NCI-H2081 (cell line): ENCODE measurements at regions not wholly inside any gene's neighbourhood (a gene's known extent, or its start where the extent isn't known, plus 50 kb on each side); places are given as distances from the start of the nearest gene placed in this dataset.
A peak's percentile ranks its signal among the peaks of the same experiment; 100 is the strongest.

Source experiments
- DNase-seq, 2 experiments: peaks; one replicate each; lab custom pipeline; 2025; lab: John Stamatoyannopoulos, UW

DNA sequence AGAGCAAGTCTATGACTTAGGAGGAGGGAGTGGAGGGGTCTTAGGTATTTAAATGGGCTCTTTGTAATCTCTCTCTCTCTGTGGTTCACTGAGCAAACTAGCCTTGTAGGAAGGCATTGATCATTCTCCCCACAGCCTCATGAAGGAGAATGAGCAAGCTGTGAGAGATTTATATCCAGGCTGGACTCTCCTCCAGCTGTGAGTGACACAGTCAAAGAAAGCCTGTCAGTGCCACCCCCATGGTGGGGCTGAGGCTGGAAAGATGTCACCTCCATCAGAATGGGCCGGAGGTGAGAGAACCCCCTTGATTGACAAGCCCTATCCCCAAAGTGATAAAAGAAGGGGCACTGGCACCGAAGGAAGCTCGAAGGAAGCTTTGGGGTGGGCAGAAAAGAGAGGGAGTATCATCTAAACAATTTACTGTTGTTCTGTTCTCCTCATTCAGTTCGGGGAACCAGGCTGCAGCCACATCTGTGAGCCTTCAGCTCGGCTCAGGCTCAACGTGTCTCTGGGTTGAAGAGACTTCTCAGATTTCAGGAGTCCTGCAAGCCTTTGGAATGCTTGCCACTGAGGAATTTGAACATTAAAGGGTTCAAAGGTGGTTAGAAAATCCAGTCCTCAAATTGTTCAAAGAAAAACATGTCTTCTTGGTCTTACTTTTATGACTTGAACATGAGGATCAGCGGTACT lies 538.2 kb upstream of the ZNF462 start:
- DNase-seq = no peak

DNA sequence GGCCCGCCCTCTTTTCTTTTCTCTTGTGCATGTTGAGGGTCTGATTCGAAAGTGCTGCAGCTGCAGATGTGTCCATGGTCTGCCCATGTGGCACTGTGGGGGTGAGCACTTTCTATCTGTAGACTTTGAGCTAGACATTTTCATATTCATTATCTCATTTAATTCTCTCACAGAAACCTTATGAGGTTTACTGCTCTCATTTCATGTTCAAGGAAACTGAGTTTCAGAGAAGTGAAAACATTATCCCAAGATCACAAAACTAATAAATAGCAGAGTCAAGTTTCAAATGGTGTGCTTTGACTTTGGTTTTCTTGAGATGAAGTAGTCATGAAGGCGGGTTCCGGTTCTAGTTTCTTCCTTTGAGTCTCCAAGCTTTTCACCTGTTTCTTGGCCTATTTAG lies 536.5 kb upstream of the ZNF462 start:
- no peak for DNase-seq

GRCh38 chr9:106333481-106333880 lies 529.5 kb upstream of the ZNF462 start:
- peak; percentile 70 to 80 for DNase-seq

GRCh38 chr9:106334081-106334480 lies 528.9 kb upstream of the ZNF462 start:
- no peak for DNase-seq

DNA sequence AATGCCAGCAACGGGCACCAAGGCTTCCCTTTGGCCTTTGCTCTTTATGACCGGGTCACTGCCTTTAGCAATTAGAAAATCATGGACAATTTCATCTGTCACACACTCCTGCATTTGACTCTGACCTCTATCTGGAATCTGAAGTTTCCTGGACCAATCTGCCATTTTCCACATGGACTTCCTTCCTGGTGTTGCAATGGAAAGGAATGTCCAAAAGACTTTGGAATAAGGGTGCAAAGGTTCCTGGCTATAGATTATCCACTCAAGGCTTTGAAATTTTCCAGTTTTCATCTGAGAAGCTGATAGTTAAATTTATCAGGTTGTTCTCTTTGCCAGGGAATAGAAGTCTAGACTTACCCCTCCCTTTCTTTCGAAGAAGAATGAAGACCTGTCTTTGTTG lies 523.1 kb upstream of the ZNF462 start:
- DNase-seq = no peak

- no peak for DNase-seq
These were observed 512.2 kb upstream of the ZNF462 start for GRCh38 chr9:106350777-106351176.

DNA sequence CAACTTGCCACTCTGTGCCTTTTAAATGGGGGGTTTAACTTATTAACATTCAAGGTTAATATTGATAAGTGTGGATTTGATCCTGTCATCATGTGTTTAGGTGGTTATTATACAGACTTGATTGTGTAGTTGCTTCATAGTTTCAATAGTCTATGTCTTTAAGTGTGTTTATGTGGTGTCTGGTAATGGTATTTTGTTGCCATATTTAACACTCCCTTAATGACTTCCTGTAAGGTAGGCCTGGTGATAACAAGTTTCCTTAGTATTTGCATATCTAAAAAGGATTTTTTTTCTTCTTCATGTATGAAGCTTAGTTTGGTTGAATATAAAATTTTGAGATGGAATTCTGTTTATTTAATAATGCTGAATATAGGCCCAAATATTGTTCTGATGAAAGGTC lies 506.0 kb upstream of the ZNF462 start:
- no peak for DNase-seq

DNA sequence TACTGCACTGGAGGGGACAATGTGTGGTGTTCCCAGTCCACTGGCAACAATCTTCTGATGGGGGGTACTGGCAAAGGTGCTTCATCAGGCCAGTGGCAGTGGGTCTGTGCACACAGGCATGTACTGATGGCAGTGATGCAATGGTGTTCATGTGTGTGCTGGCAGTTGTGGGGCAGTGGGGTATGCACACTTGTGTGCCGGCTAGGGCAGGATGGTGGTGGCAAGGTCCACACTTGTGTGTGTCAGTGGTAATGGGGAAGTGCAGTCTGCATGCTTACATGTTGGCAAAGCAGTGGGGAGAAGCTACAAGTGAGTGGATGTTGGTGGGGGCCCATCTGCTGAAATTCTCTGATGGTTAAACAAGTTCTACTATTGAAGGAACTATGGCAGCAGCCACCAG lies 504.6 kb upstream of the ZNF462 start:
- DNase-seq = no peak

- DNase-seq = no peak
These were observed 486.3 kb upstream of the ZNF462 start for GRCh38 chr9:106376689-106377088.

DNA sequence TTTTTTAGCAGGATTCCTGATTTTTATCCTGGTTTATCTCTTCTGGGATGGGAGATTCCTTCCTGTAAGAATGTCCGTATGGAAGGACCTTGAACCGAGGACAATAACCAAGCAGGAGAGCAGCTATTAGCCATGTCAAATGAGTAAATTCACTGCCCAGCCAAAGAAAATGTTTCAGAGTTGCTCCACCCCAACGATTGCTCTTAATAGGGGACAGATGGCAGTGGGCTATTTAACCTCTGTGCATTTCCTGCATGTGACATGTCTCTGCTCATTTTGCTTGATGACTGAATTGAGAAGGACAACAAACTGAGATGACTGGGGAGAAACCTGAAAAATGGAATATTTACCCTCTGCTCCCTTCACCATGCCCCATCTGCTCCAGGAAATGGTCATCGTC lies 479.9 kb upstream of the ZNF462 start:
- no peak for DNase-seq

- no peak for DNase-seq
These were observed 475.0 kb upstream of the ZNF462 start for GRCh38 chr9:106387965-106388364.

- DNase-seq = no peak
These were observed 469.7 kb upstream of the ZNF462 start for GRCh38 chr9:106393226-106393625.

- no peak for DNase-seq
These were observed 462.8 kb upstream of the ZNF462 start for GRCh38 chr9:106400170-106400569.

DNA sequence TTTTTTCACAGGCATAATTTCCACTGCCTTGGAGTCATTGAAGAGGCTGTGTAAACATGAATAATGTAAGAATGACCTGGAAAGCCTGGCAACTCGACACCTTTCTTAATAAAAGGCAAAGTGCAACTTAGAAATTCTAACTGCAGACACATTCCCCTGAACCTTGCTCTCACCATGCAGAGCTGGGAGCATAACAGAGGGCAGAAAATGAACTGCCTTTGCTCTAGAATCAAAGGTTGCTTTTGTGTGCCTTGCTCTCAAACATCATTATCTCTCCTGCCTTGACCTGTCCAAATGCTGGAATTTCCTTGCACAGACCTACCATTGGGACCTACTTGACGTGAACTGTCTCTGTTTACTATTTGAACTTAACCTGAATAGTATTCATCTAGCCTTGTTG lies 462.0 kb upstream of the ZNF462 start:
- no peak for DNase-seq

- no peak for DNase-seq
These were observed 459.9 kb upstream of the ZNF462 start for GRCh38 chr9:106403081-106403480.

GRCh38 chr9:106404137-106404536 lies 458.8 kb upstream of the ZNF462 start:
- DNase-seq = no peak

- DNase-seq = no peak
These were observed 457.0 kb upstream of the ZNF462 start for GRCh38 chr9:106405871-106406435.

GRCh38 chr9:106414042-106414441 lies 448.9 kb upstream of the ZNF462 start:
- DNase-seq = no peak

DNA sequence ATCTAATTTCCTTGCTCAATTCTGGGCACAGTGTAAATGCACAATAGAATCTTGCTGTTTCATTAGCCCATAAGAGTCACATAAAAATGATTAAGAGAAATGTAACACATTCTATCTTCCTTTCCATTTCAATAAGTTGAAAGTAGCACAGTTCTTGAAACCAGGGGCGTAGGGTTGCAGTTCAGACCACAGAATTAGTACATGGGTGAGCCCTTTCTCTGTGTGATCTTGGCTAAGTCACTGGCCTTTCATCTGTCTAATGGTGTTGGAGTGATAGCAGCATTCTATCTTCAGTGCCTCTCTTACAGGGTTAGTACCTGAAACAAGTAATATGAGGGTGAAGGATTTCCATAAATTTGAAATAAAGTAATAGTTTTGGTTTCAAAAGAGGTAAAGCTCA lies 445.3 kb upstream of the ZNF462 start:
- DNase-seq = no peak

GRCh38 chr9:106419829-106420228 lies 443.1 kb upstream of the ZNF462 start:
- no peak for DNase-seq

DNA sequence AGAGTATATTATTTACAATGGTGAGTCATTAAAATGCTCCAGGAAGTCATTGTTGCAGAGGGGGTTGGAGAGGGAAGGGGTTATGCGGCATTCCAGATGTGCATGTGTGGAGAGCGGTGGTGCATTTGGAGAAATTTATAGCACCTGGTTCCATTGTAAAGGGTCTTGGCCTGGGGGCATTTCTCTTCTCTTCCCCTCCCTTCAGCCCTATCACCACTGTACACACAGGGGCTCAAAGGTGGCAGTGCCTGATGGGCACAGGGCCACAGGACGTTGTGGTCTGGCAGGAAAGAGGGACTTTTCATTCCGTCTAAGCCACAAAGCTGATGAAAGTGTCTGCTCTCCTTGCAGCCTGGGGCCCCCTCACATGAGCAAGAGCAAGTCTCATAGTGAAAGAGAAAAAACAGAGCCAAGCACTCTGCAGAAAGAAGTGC lies 442.4 kb upstream of the ZNF462 start:
- no peak for DNase-seq

- no peak for DNase-seq
These were observed 441.2 kb upstream of the ZNF462 start for GRCh38 chr9:106421772-106422171.

DNA sequence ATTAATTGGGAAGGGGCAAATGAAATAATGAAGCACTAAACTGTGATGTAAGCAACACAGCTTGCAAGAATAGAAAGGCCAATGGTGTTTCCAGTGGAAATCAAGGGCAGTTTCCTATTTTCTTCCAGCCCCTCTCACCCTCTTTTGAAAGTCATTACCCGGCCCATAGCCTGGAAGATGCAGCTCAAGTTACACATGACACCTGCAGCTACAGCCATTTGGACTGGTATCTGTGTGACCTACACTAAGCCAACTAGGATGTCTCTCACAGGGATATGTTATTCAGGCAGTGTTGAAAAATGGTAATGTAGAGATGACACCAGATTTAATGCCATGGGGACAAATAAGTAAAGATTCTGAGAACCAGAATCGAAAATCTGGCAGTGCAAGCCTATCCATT lies 439.4 kb upstream of the ZNF462 start:
- DNase-seq = no peak

DNA sequence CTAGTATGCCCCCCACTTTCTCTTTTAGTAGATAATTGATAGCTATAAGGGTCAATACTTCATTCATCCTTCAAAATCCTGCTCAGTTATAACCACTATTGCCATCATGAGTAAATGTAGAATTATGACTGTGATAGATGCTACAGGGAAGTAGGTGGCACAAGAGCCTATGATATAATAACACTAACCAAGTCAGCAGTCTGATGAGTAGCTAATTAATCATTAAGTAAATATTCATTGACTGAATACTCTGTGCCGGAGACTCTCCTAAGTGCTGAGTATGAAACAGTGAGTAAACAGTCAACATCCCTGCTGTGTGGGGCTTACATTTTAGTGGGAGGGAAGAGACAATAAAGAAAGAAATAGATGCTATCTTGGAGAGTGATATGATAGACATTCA lies 430.3 kb upstream of the ZNF462 start:
- DNase-seq = no peak
